ENCODE measurements at regions not wholly inside any gene's neighbourhood (a gene's known extent, or its start where the extent isn't known, plus 50 kb on each side); places are given as distances from the start of the nearest gene placed in this dataset.

GRCh38 chr4:63784822-63785221, 624.4 kb downstream of the TECRL start:
- H3K27ac ChIP-seq (ENCODE audit: low read depth, low read length): no peak overlapping the region
- H3K27me3 ChIP-seq (ENCODE audit: control insufficient read depth, low read length): no peaks in the 10 kb centered on the region
- H3K36me3 ChIP-seq (ENCODE audit: control insufficient read depth, low read length): no peaks in the 10 kb centered on the region
- H3K4me3 ChIP-seq (ENCODE audit: low read length): no peak overlapping the region
- H3K4me2 ChIP-seq (ENCODE audit: low read length): no peak overlapping the region
- no peaks in the 10 kb centered on the region for H3K4me1 ChIP-seq (ENCODE audit: control insufficient read depth, low read length)
- H3K79me2 ChIP-seq (ENCODE audit: control insufficient read depth, low read length): no peaks in the 10 kb centered on the region
- no peak for TF ChIP-seq CTCF (IDR thresholded peaks at IDR 0.05; ENCODE audit: low read depth, low read length, poor library complexity, severe bottlenecking)
- no peak for TF ChIP-seq EZH2phosphoT487 (IDR thresholded peaks at IDR 0.05; ENCODE audit: borderline replicate concordance, low read length)
- no peaks in the 10 kb centered on the region for H4K20me1 ChIP-seq (ENCODE audit: control insufficient read depth, insufficient read depth, low read depth, low read length)
- no peaks in the 10 kb centered on the region for H3F3A ChIP-seq (ENCODE audit: control insufficient read depth, insufficient read depth)
- H3K9me2 ChIP-seq (replicated peaks; ENCODE audit: control insufficient read depth, low read length): no peaks in the 10 kb centered on the region
- no peaks in the 10 kb centered on the region for H3K9me3 ChIP-seq (ENCODE audit: control insufficient read depth, insufficient read depth, low read length)

- TF ChIP-seq CTCF (IDR thresholded peaks at IDR 0.05; ENCODE audit: low read depth, low read length, poor library complexity, severe bottlenecking) (no peak), EZH2phosphoT487 (IDR thresholded peaks at IDR 0.05; ENCODE audit: borderline replicate concordance, low read length) (no peak)
Measured at GRCh38 chr4:63777601-63778000, 631.6 kb downstream of the TECRL start.

GRCh38 chr4:63764400-63764799, 644.9 kb downstream of the TECRL start:
- no peaks in the 10 kb centered on the region for H3K36me3 ChIP-seq (ENCODE audit: control insufficient read depth, low read length)
- H3K9me2 ChIP-seq (replicated peaks; ENCODE audit: control insufficient read depth, low read length): no peaks in the 10 kb centered on the region
- no peak overlapping the region for H3K4me3 ChIP-seq (ENCODE audit: low read length)
- TF ChIP-seq EZH2phosphoT487 (IDR thresholded peaks at IDR 0.05; ENCODE audit: borderline replicate concordance, low read length): no peak
- TF ChIP-seq CTCF (IDR thresholded peaks at IDR 0.05; ENCODE audit: low read depth, low read length, poor library complexity, severe bottlenecking): no peak
- no peaks in the 10 kb centered on the region for H3K4me1 ChIP-seq (ENCODE audit: control insufficient read depth, low read length)
- H3K27me3 ChIP-seq (ENCODE audit: control insufficient read depth, low read length): no peaks in the 10 kb centered on the region
- H4K20me1 ChIP-seq (ENCODE audit: control insufficient read depth, insufficient read depth, low read depth, low read length): no peaks in the 10 kb centered on the region
- H3K79me2 ChIP-seq (ENCODE audit: control insufficient read depth, low read length): no peaks in the 10 kb centered on the region
- no peaks in the 10 kb centered on the region for H3K9me3 ChIP-seq (ENCODE audit: control insufficient read depth, insufficient read depth, low read length)
- H3F3A ChIP-seq (ENCODE audit: control insufficient read depth, insufficient read depth): no peaks in the 10 kb centered on the region
- no peak overlapping the region for H3K27ac ChIP-seq (ENCODE audit: low read depth, low read length)
- no peak overlapping the region for H3K4me2 ChIP-seq (ENCODE audit: low read length)

More at GRCh38 chr4:63777601-63778000, 631.6 kb downstream of the TECRL start:
- Histone ChIP-seq H3K9me2 (replicated peaks; ENCODE audit: control insufficient read depth, low read length) (no peaks in the 10 kb centered on the region), H3K4me3 (ENCODE audit: low read length) (no peak overlapping the region), H3F3A (ENCODE audit: control insufficient read depth, insufficient read depth) (no peaks in the 10 kb centered on the region), H3K9me3 (ENCODE audit: control insufficient read depth, insufficient read depth, low read length) (no peaks in the 10 kb centered on the region), H4K20me1 (ENCODE audit: control insufficient read depth, insufficient read depth, low read depth, low read length) (no peaks in the 10 kb centered on the region), H3K27me3 (ENCODE audit: control insufficient read depth, low read length) (no peaks in the 10 kb centered on the region), H3K79me2 (ENCODE audit: control insufficient read depth, low read length) (no peaks in the 10 kb centered on the region), H3K4me1 (ENCODE audit: control insufficient read depth, low read length) (no peaks in the 10 kb centered on the region), H3K4me2 (ENCODE audit: low read length) (no peak overlapping the region), H3K27ac (ENCODE audit: low read depth, low read length) (no peak overlapping the region), H3K36me3 (ENCODE audit: control insufficient read depth, low read length) (no peaks in the 10 kb centered on the region)

GRCh38 chr4:63757929-63758328, 651.3 kb downstream of the TECRL start:
- Histone ChIP-seq H3K36me3 (ENCODE audit: control insufficient read depth, low read length) (no peaks in the 10 kb centered on the region), H3K27me3 (ENCODE audit: control insufficient read depth, low read length) (no peaks in the 10 kb centered on the region), H4K20me1 (ENCODE audit: control insufficient read depth, insufficient read depth, low read depth, low read length) (no peaks in the 10 kb centered on the region), H3K4me2 (ENCODE audit: low read length) (no peak overlapping the region), H3K9me2 (replicated peaks; ENCODE audit: control insufficient read depth, low read length) (no peaks in the 10 kb centered on the region), H3K4me3 (ENCODE audit: low read length) (no peak overlapping the region), H3K27ac (ENCODE audit: low read depth, low read length) (no peak overlapping the region), H3F3A (ENCODE audit: control insufficient read depth, insufficient read depth) (no peaks in the 10 kb centered on the region), H3K9me3 (ENCODE audit: control insufficient read depth, insufficient read depth, low read length) (no peaks in the 10 kb centered on the region), H3K79me2 (ENCODE audit: control insufficient read depth, low read length) (no peaks in the 10 kb centered on the region), H3K4me1 (ENCODE audit: control insufficient read depth, low read length) (no peaks in the 10 kb centered on the region)
- no peak for TF ChIP-seq CTCF (IDR thresholded peaks at IDR 0.05; ENCODE audit: low read depth, low read length, poor library complexity, severe bottlenecking)
- no peak for TF ChIP-seq EZH2phosphoT487 (IDR thresholded peaks at IDR 0.05; ENCODE audit: borderline replicate concordance, low read length)

All from DOHH2 (cell line).